ENCODE measurements at regions not wholly inside any gene's neighbourhood (a gene's known extent, or its start where the extent isn't known, plus 50 kb on each side); places are given as distances from the start of the nearest gene placed in this dataset.

GRCh38 chr3:18866899-18867298, 281.4 kb upstream of the KCNH8 start:
- H3K4me1 ChIP-seq (ENCODE audit: insufficient read depth, low read length, severe bottlenecking): no peaks in the 10 kb centered on the region
- H3K27me3 ChIP-seq (ENCODE audit: insufficient read depth, low read length): no peaks in the 10 kb centered on the region
- H3K27ac ChIP-seq (ENCODE audit: low read depth, low read length, poor library complexity, severe bottlenecking): no peak overlapping the region
- no peaks in the 10 kb centered on the region for H4K20me1 ChIP-seq (ENCODE audit: insufficient read depth, low read length)
- H3K9ac ChIP-seq (ENCODE audit: low read length): no peak overlapping the region
- H2AFZ ChIP-seq (ENCODE audit: low read length): no peak overlapping the region
- H3K36me3 ChIP-seq (ENCODE audit: insufficient read depth, low read length): no peaks in the 10 kb centered on the region
- H3K9me3 ChIP-seq (ENCODE audit: low read length): no peaks in the 10 kb centered on the region
- H3K9me2 ChIP-seq (ENCODE audit: low read depth, low read length): no peaks in the 10 kb centered on the region
- no peaks in the 10 kb centered on the region for H3F3A ChIP-seq (ENCODE audit: insufficient read depth, low read length)
- no peak overlapping the region for H3K4me2 ChIP-seq (ENCODE audit: low read length)
- TF ChIP-seq CTCF (IDR thresholded peaks at IDR 0.05; ENCODE audit: low read length) (no peak), EZH2 (IDR thresholded peaks at IDR 0.05; ENCODE audit: borderline replicate concordance, low read length) (no peak)
- H3K79me2 ChIP-seq (ENCODE audit: insufficient read depth, low read length): no peaks in the 10 kb centered on the region
- H3K4me3 ChIP-seq (ENCODE audit: low read depth, low read length, poor library complexity, severe bottlenecking): no peak overlapping the region

- H3K27ac ChIP-seq (ENCODE audit: low read depth, low read length, poor library complexity, severe bottlenecking): no peak overlapping the region
- no peak overlapping the region for H2AFZ ChIP-seq (ENCODE audit: low read length)
Observed at GRCh38 chr3:18864933-18865731, 283.2 kb upstream of the KCNH8 start.

DNA sequence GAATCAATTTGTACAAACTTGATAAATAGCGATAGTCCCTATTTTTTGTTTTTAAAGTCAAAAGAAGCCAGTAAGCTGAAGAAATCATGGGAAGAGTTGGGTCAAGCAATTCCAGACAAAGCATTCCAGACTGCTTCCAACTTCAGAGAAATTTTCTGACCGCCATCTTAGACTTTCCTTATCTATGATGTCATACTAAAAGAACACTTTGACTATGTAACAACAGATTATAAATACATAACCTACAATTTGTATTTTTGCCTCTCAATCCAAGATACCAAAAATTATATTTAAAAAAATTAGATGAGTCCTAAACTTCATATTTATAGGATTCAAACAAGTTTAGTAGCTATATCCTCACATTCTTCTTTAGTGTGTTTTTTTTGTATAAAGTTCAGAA, 286.2 kb upstream of the KCNH8 start:
- Histone ChIP-seq H2AFZ (ENCODE audit: low read length) (no peak overlapping the region), H3K9ac (ENCODE audit: low read length) (no peak overlapping the region), H3F3A (ENCODE audit: insufficient read depth, low read length) (no peaks in the 10 kb centered on the region), H3K9me2 (ENCODE audit: low read depth, low read length) (no peaks in the 10 kb centered on the region), H3K4me1 (ENCODE audit: insufficient read depth, low read length, severe bottlenecking) (no peaks in the 10 kb centered on the region), H3K27me3 (ENCODE audit: insufficient read depth, low read length) (no peaks in the 10 kb centered on the region), H3K4me2 (ENCODE audit: low read length) (no peak overlapping the region), H3K36me3 (ENCODE audit: insufficient read depth, low read length) (no peaks in the 10 kb centered on the region), H3K4me3 (ENCODE audit: low read depth, low read length, poor library complexity, severe bottlenecking) (no peak overlapping the region), H3K9me3 (ENCODE audit: low read length) (no peaks in the 10 kb centered on the region), H4K20me1 (ENCODE audit: insufficient read depth, low read length) (no peaks in the 10 kb centered on the region), H3K27ac (ENCODE audit: low read depth, low read length, poor library complexity, severe bottlenecking) (no peak overlapping the region), H3K79me2 (ENCODE audit: insufficient read depth, low read length) (no peaks in the 10 kb centered on the region)
- TF ChIP-seq CTCF (IDR thresholded peaks at IDR 0.05; ENCODE audit: low read length): no peak
- no peak for TF ChIP-seq EZH2 (IDR thresholded peaks at IDR 0.05; ENCODE audit: borderline replicate concordance, low read length)

More at GRCh38 chr3:18864933-18865731, 283.2 kb upstream of the KCNH8 start:
- Histone ChIP-seq H4K20me1 (ENCODE audit: insufficient read depth, low read length) (no peaks in the 10 kb centered on the region), H3K9me3 (ENCODE audit: low read length) (no peaks in the 10 kb centered on the region), H3K9ac (ENCODE audit: low read length) (no peak overlapping the region), H3K4me2 (ENCODE audit: low read length) (no peak overlapping the region), H3K9me2 (ENCODE audit: low read depth, low read length) (no peaks in the 10 kb centered on the region), H3K4me1 (ENCODE audit: insufficient read depth, low read length, severe bottlenecking) (no peaks in the 10 kb centered on the region), H3F3A (ENCODE audit: insufficient read depth, low read length) (no peaks in the 10 kb centered on the region), H3K27me3 (ENCODE audit: insufficient read depth, low read length) (no peaks in the 10 kb centered on the region), H3K36me3 (ENCODE audit: insufficient read depth, low read length) (no peaks in the 10 kb centered on the region), H3K79me2 (ENCODE audit: insufficient read depth, low read length) (no peaks in the 10 kb centered on the region), H3K4me3 (ENCODE audit: low read depth, low read length, poor library complexity, severe bottlenecking) (no peak overlapping the region)
- TF ChIP-seq CTCF (IDR thresholded peaks at IDR 0.05; ENCODE audit: low read length) (no peak), EZH2 (IDR thresholded peaks at IDR 0.05; ENCODE audit: borderline replicate concordance, low read length) (no peak)
